OCI-LY1 (cell line): ENCODE measurements at regions not wholly inside any gene's neighbourhood (a gene's known extent, or its start where the extent isn't known, plus 50 kb on each side); places are given as distances from the start of the nearest gene placed in this dataset.
"Not testable (repeated sequence)": the region's sequence is repeated elsewhere in the genome, so short reads cannot be mapped to it uniquely, and the experiment has no call there.

Source experiments
- H2AFZ ChIP-seq: fragments of 200-600 bp; sonication (generic), shearing (Covaris generic); 2 replicates; pipeline ENCODE4 v1.6.0; 2014; ENCODE audit warnings: antibody characterized with exemption, mild to moderate bottlenecking, low read length
- H3F3A ChIP-seq: fragments of 200-600 bp; sonication (generic), shearing (Covaris generic); 2 replicates; pipeline ENCODE4 v1.6.0; 2014; ENCODE audit warnings: mild to moderate bottlenecking, antibody characterized with exemption, low read length, moderate library complexity; ENCODE audit not compliant: insufficient read depth
- H3K27ac ChIP-seq: fragments of 200-600 bp; sonication (generic); 2 replicates; pipeline ENCODE4 v1.5.1; 2014; ENCODE audit warnings: low read length, mixed run types, mild to moderate bottlenecking, low read depth; ENCODE audit not compliant: poor library complexity, severe bottlenecking
- H3K27me3 ChIP-seq: fragments of 200-600 bp; sonication (generic); 2 replicates; pipeline ENCODE4 v1.6.0; 2014; ENCODE audit warnings: antibody characterized with exemption, mild to moderate bottlenecking, low read length, moderate library complexity; ENCODE audit not compliant: insufficient read depth
- H3K36me3 ChIP-seq: fragments of 200-600 bp; sonication (generic); 2 replicates; pipeline ENCODE4 v1.6.1; 2014; ENCODE audit warnings: mild to moderate bottlenecking, antibody characterized with exemption, low read length, moderate library complexity, mixed read lengths; ENCODE audit not compliant: insufficient read depth
- H3K4me1 ChIP-seq: fragments of 200-600 bp; sonication (generic); 2 replicates; pipeline ENCODE4 v1.5.1; 2014; ENCODE audit warnings: mild to moderate bottlenecking, low read length, moderate library complexity; ENCODE audit not compliant: insufficient read depth, severe bottlenecking
- H3K4me2 ChIP-seq: fragments of 200-600 bp; sonication (generic), shearing (Covaris generic); 2 replicates; pipeline ENCODE4 v1.6.1; 2014; ENCODE audit warnings: low read length
- H3K4me3 ChIP-seq: fragments of 200-600 bp; sonication (generic); 2 replicates; pipeline ENCODE4 v1.5.1; 2014; ENCODE audit warnings: low read length, low read depth, mild to moderate bottlenecking, mixed read lengths; ENCODE audit not compliant: poor library complexity, severe bottlenecking
- H3K79me2 ChIP-seq: fragments of 200-600 bp; shearing (Covaris generic); 2 replicates; pipeline ENCODE4 v1.6.1; 2016; ENCODE audit warnings: mixed run types, low read length, mixed read lengths; ENCODE audit not compliant: insufficient read depth
- H3K9ac ChIP-seq: fragments of 200-600 bp; sonication (generic), shearing (Covaris generic); 2 replicates; pipeline ENCODE4 v1.6.1; 2014; ENCODE audit warnings: mild to moderate bottlenecking, low read length, mixed read lengths
- H3K9me2 ChIP-seq: fragments of 200-600 bp; sonication (generic), shearing (Covaris generic); 2 replicates; pipeline ENCODE4 v1.6.1; 2014; ENCODE audit warnings: low read depth, mild to moderate bottlenecking, low read length, mixed read lengths
- H3K9me3 ChIP-seq: fragments of 200-600 bp; shearing (Covaris generic); 2 replicates; pipeline ENCODE4 v1.6.1; 2014; ENCODE audit warnings: low read length, mixed read lengths
- H4K20me1 ChIP-seq: fragments of 200-600 bp; sonication (generic), shearing (Covaris generic); 2 replicates; pipeline ENCODE4 v1.6.0; 2016; ENCODE audit warnings: mild to moderate bottlenecking, low read length; ENCODE audit not compliant: insufficient read depth
- EZH2 ChIP-seq: fragments of 200-600 bp; sonication (generic), shearing (Covaris generic); IDR thresholded peaks from 2 replicates; pipeline ENCODE4 v1.8.0; 2017; ENCODE audit warnings: borderline replicate concordance, mixed run types, mild to moderate bottlenecking, antibody characterized with exemption, low read length, moderate library complexity, mixed read lengths
- TF ChIP-seq, protein P1 (sequence below): fragments of 200-600 bp; sonication (generic), shearing (Covaris generic); IDR thresholded peaks from 2 replicates; pipeline ENCODE4 v1.5.1; 2017; ENCODE audit warnings: mild to moderate bottlenecking, antibody characterized with exemption, low read length, moderate library complexity, mixed read lengths

DNA sequence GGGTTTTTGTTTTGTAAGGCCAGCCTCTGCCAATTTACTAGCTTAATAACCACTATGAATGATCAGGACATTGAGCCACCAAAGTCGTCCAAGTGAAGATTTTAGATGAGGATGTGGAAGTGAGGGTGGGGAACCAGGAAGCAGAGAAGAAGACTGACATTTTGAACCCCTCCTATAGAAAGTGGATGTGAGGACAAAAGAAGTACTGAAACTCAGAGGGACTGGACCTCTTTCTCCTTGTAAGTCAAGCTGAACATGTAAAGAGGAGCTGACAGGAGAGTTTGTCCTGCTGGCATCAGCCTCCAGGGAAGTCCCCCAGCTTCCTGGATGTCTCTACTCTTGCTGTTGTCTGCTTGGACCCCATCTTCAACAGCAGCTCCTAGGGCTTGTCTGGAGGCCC lies 338.2 kb upstream of the NCAM1 start:
- no peak for TF ChIP-seq EZH2
- TF ChIP-seq, protein P1, sequence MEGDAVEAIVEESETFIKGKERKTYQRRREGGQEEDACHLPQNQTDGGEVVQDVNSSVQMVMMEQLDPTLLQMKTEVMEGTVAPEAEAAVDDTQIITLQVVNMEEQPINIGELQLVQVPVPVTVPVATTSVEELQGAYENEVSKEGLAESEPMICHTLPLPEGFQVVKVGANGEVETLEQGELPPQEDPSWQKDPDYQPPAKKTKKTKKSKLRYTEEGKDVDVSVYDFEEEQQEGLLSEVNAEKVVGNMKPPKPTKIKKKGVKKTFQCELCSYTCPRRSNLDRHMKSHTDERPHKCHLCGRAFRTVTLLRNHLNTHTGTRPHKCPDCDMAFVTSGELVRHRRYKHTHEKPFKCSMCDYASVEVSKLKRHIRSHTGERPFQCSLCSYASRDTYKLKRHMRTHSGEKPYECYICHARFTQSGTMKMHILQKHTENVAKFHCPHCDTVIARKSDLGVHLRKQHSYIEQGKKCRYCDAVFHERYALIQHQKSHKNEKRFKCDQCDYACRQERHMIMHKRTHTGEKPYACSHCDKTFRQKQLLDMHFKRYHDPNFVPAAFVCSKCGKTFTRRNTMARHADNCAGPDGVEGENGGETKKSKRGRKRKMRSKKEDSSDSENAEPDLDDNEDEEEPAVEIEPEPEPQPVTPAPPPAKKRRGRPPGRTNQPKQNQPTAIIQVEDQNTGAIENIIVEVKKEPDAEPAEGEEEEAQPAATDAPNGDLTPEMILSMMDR = no peak
- H3K36me3 ChIP-seq = no peaks in the 10 kb centered on the region
- no peaks in the 10 kb centered on the region for H3K9me2 ChIP-seq
- no peak overlapping the region for H3K27ac ChIP-seq
- H4K20me1 ChIP-seq = no peaks in the 10 kb centered on the region
- H3K4me2 ChIP-seq = no peak overlapping the region
- no peaks in the 10 kb centered on the region for H3F3A ChIP-seq
- H2AFZ ChIP-seq = no peak overlapping the region
- H3K79me2 ChIP-seq = no peaks in the 10 kb centered on the region
- H3K27me3 ChIP-seq = no peaks in the 10 kb centered on the region
- H3K4me1 ChIP-seq = no peaks in the 10 kb centered on the region
- no peaks in the 10 kb centered on the region for H3K9me3 ChIP-seq
- no peak overlapping the region for H3K9ac ChIP-seq
- H3K4me3 ChIP-seq = no peak overlapping the region

DNA sequence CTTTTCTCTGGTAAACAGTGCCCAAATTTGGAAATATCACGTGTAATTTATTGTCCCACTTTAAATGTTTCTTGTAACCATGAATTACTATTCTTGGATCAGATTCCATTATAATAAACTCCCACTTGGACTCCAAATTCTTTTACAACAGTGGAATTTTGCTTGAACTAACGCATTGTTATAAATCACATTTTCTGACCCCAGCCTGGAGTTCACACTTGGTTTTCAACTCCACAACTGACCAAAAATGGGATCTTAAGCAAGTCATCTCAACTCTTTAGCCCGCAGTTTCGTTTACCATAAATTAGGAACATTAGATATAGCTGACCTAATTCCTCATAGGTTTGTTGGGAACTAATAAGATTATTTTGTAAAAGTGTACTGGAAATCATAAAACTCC lies 336.8 kb upstream of the NCAM1 start:
- H3K27ac ChIP-seq = no peak overlapping the region
- no peak overlapping the region for H2AFZ ChIP-seq
- H3K9me2 ChIP-seq = no peaks in the 10 kb centered on the region
- no peaks in the 10 kb centered on the region for H3F3A ChIP-seq
- H3K9ac ChIP-seq = no peak overlapping the region
- TF ChIP-seq, protein P1 = no peak
- no peak for TF ChIP-seq EZH2
- H3K9me3 ChIP-seq = no peaks in the 10 kb centered on the region
- H3K4me1 ChIP-seq = no peaks in the 10 kb centered on the region
- no peaks in the 10 kb centered on the region for H3K36me3 ChIP-seq
- H3K79me2 ChIP-seq = no peaks in the 10 kb centered on the region
- no peak overlapping the region for H3K4me3 ChIP-seq
- no peaks in the 10 kb centered on the region for H3K27me3 ChIP-seq
- H4K20me1 ChIP-seq = no peaks in the 10 kb centered on the region
- no peak overlapping the region for H3K4me2 ChIP-seq

DNA sequence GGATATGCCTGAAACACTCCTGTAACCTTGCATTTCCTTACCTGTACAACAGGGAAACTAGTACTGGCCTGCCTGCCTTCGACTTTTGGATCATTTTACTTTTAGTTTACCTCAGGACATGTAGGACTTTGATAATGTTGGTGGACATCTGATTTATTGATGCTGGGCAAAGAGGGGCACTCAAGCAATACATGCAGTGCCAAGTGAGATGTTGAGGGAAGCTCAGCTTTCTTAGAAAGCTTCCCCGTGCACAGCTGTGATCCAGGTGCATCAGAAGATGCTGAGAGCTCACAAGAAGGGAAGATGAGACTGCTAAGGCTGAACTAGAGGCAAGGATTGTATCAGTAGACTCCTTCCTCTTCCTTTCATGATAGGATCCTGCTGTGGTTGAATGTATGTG lies 336.2 kb upstream of the NCAM1 start:
- H3K4me2 ChIP-seq, H3K27me3 ChIP-seq, H3K4me1 ChIP-seq, H4K20me1 ChIP-seq, H3K4me3 ChIP-seq, H3K79me2 ChIP-seq, H3K9ac ChIP-seq, H3K9me3 ChIP-seq, H3K27ac ChIP-seq, H3K36me3 ChIP-seq, H3F3A ChIP-seq, H3K9me2 ChIP-seq, H2AFZ ChIP-seq: not testable (repeated sequence)

DNA sequence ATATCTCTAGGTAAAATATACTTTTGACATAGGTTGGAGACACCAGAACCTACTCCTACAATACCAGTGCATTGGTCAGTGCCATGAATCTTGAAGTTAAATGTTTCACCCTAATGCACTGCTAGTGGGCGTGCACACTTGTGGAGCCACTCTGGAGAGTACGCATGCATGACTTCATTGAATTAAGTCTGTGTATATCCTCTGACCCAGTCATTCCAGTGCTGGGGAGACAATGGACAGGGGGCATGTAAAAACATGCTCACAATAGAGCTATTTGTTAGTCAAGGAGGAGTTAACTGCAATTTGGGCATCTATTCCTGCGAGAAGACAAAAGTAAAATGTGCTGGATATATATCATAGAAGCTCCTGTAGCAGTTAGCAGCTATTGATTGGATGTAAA lies 335.4 kb upstream of the NCAM1 start:
- H3K9me2 ChIP-seq = no peaks in the 10 kb centered on the region
- no peak overlapping the region for H3K27ac ChIP-seq
- H3K4me3 ChIP-seq = no peak overlapping the region
- no peak for TF ChIP-seq EZH2
- TF ChIP-seq, protein P1 = no peak
- no peak overlapping the region for H3K4me2 ChIP-seq
- H2AFZ ChIP-seq = no peak overlapping the region
- H3K4me1 ChIP-seq = no peaks in the 10 kb centered on the region
- H4K20me1 ChIP-seq = no peaks in the 10 kb centered on the region
- H3K79me2 ChIP-seq = no peaks in the 10 kb centered on the region
- H3K36me3 ChIP-seq = no peaks in the 10 kb centered on the region
- no peaks in the 10 kb centered on the region for H3F3A ChIP-seq
- H3K27me3 ChIP-seq = no peaks in the 10 kb centered on the region
- H3K9me3 ChIP-seq = no peaks in the 10 kb centered on the region
- no peak overlapping the region for H3K9ac ChIP-seq
